GM12878 (cell line): ENCODE measurements at regions not wholly inside any gene's neighbourhood (a gene's known extent, or its start where the extent isn't known, plus 50 kb on each side); places are given as distances from the start of the nearest gene placed in this dataset.

Experiments
- BCL3 ChIP-seq: IDR thresholded peaks from 2 replicates; pipeline ENCODE4 v1.6.1; 2011; ENCODE audit warnings: borderline replicate concordance, low read depth, mild to moderate bottlenecking, moderate library complexity, low read length; ENCODE audit not compliant: insufficient read depth, poor library complexity, severe bottlenecking
- BRCA1 ChIP-seq: IDR thresholded peaks from 2 replicates; pipeline ENCODE4 v1.6.1; 2011; ENCODE audit warnings: low read depth, low read length, improper control_type of control experiment
- CTCF ChIP-seq, 3 experiments: IDR thresholded peaks in 2 of 3; conservative IDR thresholded peaks in 1 of 3; 2 replicates each; pipeline ENCODE4 v1.5.1; 2011; ENCODE audit warnings: low read depth in 3 of 3, low read length in 3 of 3, mild to moderate bottlenecking in 3 of 3, control low read depth in 2 of 3, moderate library complexity in 2 of 3, inconsistent platforms in 1 of 3, mixed read lengths in 1 of 3; ENCODE audit not compliant: control insufficient read depth in 2 of 3, insufficient read depth in 1 of 3; ENCODE audit errors: extremely low read depth in 1 of 3
- GATAD2B ChIP-seq: fragments of 450-650 bp; conservative IDR thresholded peaks from 2 replicates; pipeline ENCODE4 v1.6.1; 2017; ENCODE audit warnings: low read depth, mild to moderate bottlenecking, moderate library complexity
- IRF5 ChIP-seq: fragments of 450-650 bp; IDR thresholded peaks from 2 replicates; pipeline ENCODE4 v1.6.1; 2017; ENCODE audit warnings: borderline replicate concordance
- MAX ChIP-seq: IDR thresholded peaks from 2 replicates; pipeline ENCODE4 v1.6.1; 2012; ENCODE audit warnings: low read depth, low read length, improper control_type of control experiment
- POLR2A ChIP-seq: IDR thresholded peaks from 2 replicates; pipeline ENCODE4 v1.6.1; 2011; ENCODE audit warnings: low read depth, mild to moderate bottlenecking, low read length
- SRF ChIP-seq, 2 experiments: IDR thresholded peaks; 2 replicates each; pipeline ENCODE4 v1.6.1; 2011; ENCODE audit warnings: low read depth in 2 of 2, low read length in 2 of 2, mild to moderate bottlenecking in 1 of 2, moderate library complexity in 1 of 2

- TF ChIP-seq BCL3: no peak
- TF ChIP-seq GATAD2B: no peak
- no peak for TF ChIP-seq MAX
- no peak for TF ChIP-seq CTCF (IDR thresholded peaks at IDR 0.05 in 2 of 3, conservative IDR thresholded peaks at IDR 0.05 in 1 of 3; ENCODE audit: control insufficient read depth in 2 of 3, extremely low read depth in 1 of 3, insufficient read depth in 1 of 3, low read depth in 3 of 3, low read length in 3 of 3)
- no peak for TF ChIP-seq IRF5
- TF ChIP-seq SRF (IDR thresholded peaks at IDR 0.05; ENCODE audit: low read depth in 2 of 2, low read length in 2 of 2): no peak
- TF ChIP-seq POLR2A: no peak
- TF ChIP-seq BRCA1: no peak
These were observed 68.2 kb upstream of the C1orf87 start for GRCh38 chr1:60141743-60142142.
